ENCODE measurements at regions not wholly inside any gene's neighbourhood (a gene's known extent, or its start where the extent isn't known, plus 50 kb on each side); places are given as distances from the start of the nearest gene placed in this dataset.

GRCh38 chr10:9297580-9297979, 1243.1 kb downstream of the GATA3 start:
- no peaks in the 10 kb centered on the region for H4K20me1 ChIP-seq (ENCODE audit: insufficient read depth, poor library complexity, severe bottlenecking)
- no peaks in the 10 kb centered on the region for H3K79me2 ChIP-seq
- DNase-seq (ENCODE audit: low spot score): no peak
- peaks cover 3% of the 10 kb centered on the region for H3K27me3 ChIP-seq
- no peaks in the 10 kb centered on the region for H3K9me2 ChIP-seq (replicated peaks; ENCODE audit: insufficient read depth)
- no peaks in the 10 kb centered on the region for H3K9me3 ChIP-seq (ENCODE audit: low read depth)
- no peak overlapping the region for H2AFZ ChIP-seq
- no peak overlapping the region for H3K4me2 ChIP-seq
- no peaks in the 10 kb centered on the region for H3K36me3 ChIP-seq (replicated peaks; ENCODE audit: insufficient read depth, low read depth)
- 70% methylated on average over 3 of the region's 3 CpGs for WGBS (ENCODE audit: low lambda C conversion rate, missing lambda C conversion rate)
- H3K4me1 ChIP-seq (ENCODE audit: insufficient read depth): no peaks in the 10 kb centered on the region
- TF ChIP-seq EZH2phosphoT487 (IDR thresholded peaks at IDR 0.05; ENCODE audit: low read depth, severe bottlenecking, unreplicated experiment) (no peak), EZH2 (IDR thresholded peaks at IDR 0.05; ENCODE audit: borderline replicate concordance) (no peak), CTCF (IDR thresholded peaks at IDR 0.05; ENCODE audit: poor library complexity) (no peak)
- H3K4me3 ChIP-seq: no peak overlapping the region
- no peak overlapping the region for H3K27ac ChIP-seq

DNA sequence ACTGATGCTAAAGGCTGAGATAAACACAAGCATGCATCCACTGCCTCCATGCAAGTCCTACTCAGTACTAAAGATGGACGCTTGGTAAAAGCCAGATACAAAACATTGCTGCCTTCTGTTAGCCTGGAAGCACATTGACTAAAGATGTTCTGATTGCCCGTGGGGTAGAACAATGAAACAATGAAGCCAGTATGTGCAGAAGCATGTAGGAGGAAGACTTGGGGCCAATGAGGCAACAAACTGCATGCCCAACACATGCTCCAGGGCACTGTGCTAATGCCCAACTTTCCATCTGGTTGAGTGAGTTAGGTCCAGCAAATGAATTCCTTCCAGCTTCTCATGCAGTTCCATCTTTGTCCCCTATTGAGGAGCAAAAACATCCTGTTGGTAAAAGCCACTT, 1245.5 kb downstream of the GATA3 start:
- Histone ChIP-seq H3K36me3 (replicated peaks; ENCODE audit: insufficient read depth, low read depth) (no peaks in the 10 kb centered on the region), H2AFZ (no peak overlapping the region), H4K20me1 (ENCODE audit: insufficient read depth, poor library complexity, severe bottlenecking) (no peaks in the 10 kb centered on the region), H3K27ac (no peak overlapping the region), H3K27me3 (peaks cover 3% of the 10 kb centered on the region), H3K4me3 (no peak overlapping the region), H3K4me1 (ENCODE audit: insufficient read depth) (no peaks in the 10 kb centered on the region), H3K9me2 (replicated peaks; ENCODE audit: insufficient read depth) (no peaks in the 10 kb centered on the region), H3K9me3 (ENCODE audit: low read depth) (no peaks in the 10 kb centered on the region), H3K79me2 (no peaks in the 10 kb centered on the region), H3K4me2 (no peak overlapping the region)
- 75% methylated on average over 2 of the region's 2 CpGs for WGBS (ENCODE audit: low lambda C conversion rate, missing lambda C conversion rate)
- TF ChIP-seq CTCF (IDR thresholded peaks at IDR 0.05; ENCODE audit: poor library complexity): no peak
- TF ChIP-seq EZH2phosphoT487 (IDR thresholded peaks at IDR 0.05; ENCODE audit: low read depth, severe bottlenecking, unreplicated experiment): no peak
- TF ChIP-seq EZH2 (IDR thresholded peaks at IDR 0.05; ENCODE audit: borderline replicate concordance): no peak
- no peak for DNase-seq (ENCODE audit: low spot score)

DNA sequence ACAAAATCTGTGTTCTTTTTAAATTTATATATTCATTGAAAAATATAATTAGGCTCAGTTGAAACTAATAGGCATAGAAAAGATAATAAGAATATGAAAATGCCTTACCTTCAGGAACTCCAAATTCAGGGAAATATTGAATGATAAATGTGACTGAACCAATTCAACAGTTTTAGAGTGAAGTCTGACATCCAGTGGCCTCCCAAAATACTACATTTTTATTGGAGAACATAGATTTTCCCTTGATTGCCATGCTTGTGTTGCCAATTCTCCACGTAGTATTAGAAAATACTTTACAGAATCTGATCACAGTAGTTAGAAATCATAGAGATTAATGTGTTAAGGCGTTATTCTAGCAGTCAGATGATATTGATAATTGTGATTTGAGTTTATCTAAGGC, 1246.7 kb downstream of the GATA3 start:
- H3K36me3 ChIP-seq (replicated peaks; ENCODE audit: insufficient read depth, low read depth): no peaks in the 10 kb centered on the region
- H3K4me1 ChIP-seq (ENCODE audit: insufficient read depth): no peaks in the 10 kb centered on the region
- DNase-seq (ENCODE audit: low spot score): no peak
- no peaks in the 10 kb centered on the region for H4K20me1 ChIP-seq (ENCODE audit: insufficient read depth, poor library complexity, severe bottlenecking)
- H2AFZ ChIP-seq: no peak overlapping the region
- TF ChIP-seq CTCF (IDR thresholded peaks at IDR 0.05; ENCODE audit: poor library complexity) (peak; percentile 44), EZH2 (IDR thresholded peaks at IDR 0.05; ENCODE audit: borderline replicate concordance) (no peak), EZH2phosphoT487 (IDR thresholded peaks at IDR 0.05; ENCODE audit: low read depth, severe bottlenecking, unreplicated experiment) (no peak)
- no peaks in the 10 kb centered on the region for H3K9me3 ChIP-seq (ENCODE audit: low read depth)
- no peaks in the 10 kb centered on the region for H3K27me3 ChIP-seq
- H3K27ac ChIP-seq: no peak overlapping the region
- no peaks in the 10 kb centered on the region for H3K79me2 ChIP-seq
- H3K4me3 ChIP-seq: no peak overlapping the region
- no peak overlapping the region for H3K4me2 ChIP-seq
- WGBS (ENCODE audit: low lambda C conversion rate, missing lambda C conversion rate): 40% methylated on average over 2 of the region's 2 CpGs
- H3K9me2 ChIP-seq (replicated peaks; ENCODE audit: insufficient read depth): no peaks in the 10 kb centered on the region

GRCh38 chr10:9301554-9301953, 1247.1 kb downstream of the GATA3 start:
- Histone ChIP-seq H3K9me3 (ENCODE audit: low read depth) (no peaks in the 10 kb centered on the region), H3K27ac (no peak overlapping the region), H4K20me1 (ENCODE audit: insufficient read depth, poor library complexity, severe bottlenecking) (no peaks in the 10 kb centered on the region), H3K4me3 (no peak overlapping the region), H3K4me1 (ENCODE audit: insufficient read depth) (no peaks in the 10 kb centered on the region), H2AFZ (no peak overlapping the region), H3K4me2 (no peak overlapping the region), H3K27me3 (no peaks in the 10 kb centered on the region), H3K79me2 (no peaks in the 10 kb centered on the region), H3K9me2 (replicated peaks; ENCODE audit: insufficient read depth) (no peaks in the 10 kb centered on the region), H3K36me3 (replicated peaks; ENCODE audit: insufficient read depth, low read depth) (no peaks in the 10 kb centered on the region)
- no peak for TF ChIP-seq EZH2 (IDR thresholded peaks at IDR 0.05; ENCODE audit: borderline replicate concordance)
- TF ChIP-seq CTCF (IDR thresholded peaks at IDR 0.05; ENCODE audit: poor library complexity): no peak
- TF ChIP-seq EZH2phosphoT487 (IDR thresholded peaks at IDR 0.05; ENCODE audit: low read depth, severe bottlenecking, unreplicated experiment): no peak
- 69% methylated on average over 4 of the region's 4 CpGs for WGBS (ENCODE audit: low lambda C conversion rate, missing lambda C conversion rate)
- DNase-seq (ENCODE audit: low spot score): no peak
